IMR-90 (cell line): ENCODE measurements at regions not wholly inside any gene's neighbourhood (a gene's known extent, or its start where the extent isn't known, plus 50 kb on each side); places are given as distances from the start of the nearest gene placed in this dataset.

Source experiments
- ATAC-seq: fragments of 200-7000 bp; cut with Tn5 transposase; 2 replicates; pipeline ENCODE4 v1.9.1; 2020; ENCODE audit warnings: low read depth, mild to moderate bottlenecking, moderate library complexity
- BruUV-seq: library from RNA; stranded (reverse); fragments of 400-500 nt; replicated peaks from 2 replicates; lab custom pipeline; 2021; lab: Mats Ljungman, UMichigan
- CTCF ChIA-PET: fragments of 300-600 bp; formaldehyde crosslinking; extraction: SDS; loops from one replicate; lab custom pipeline; 2021; ENCODE audit warnings: antibody characterized with exemption; lab: Yijun Ruan, JAX
- POLR2A ChIA-PET: fragments of 300-600 bp; sonication (Branson Sonifier 250); formaldehyde crosslinking; loops from one replicate; lab custom pipeline; 2022; ENCODE audit warnings: antibody characterized with exemption; ENCODE audit not compliant: unreplicated experiment; lab: Charles Lee
- DNase-seq: peaks from one replicate; pipeline ENCODE4 v3.0.0; 2013
- H2AFZ ChIP-seq: replicated peaks from 2 replicates; pipeline ENCODE3; 2013; ENCODE audit warnings: low read length, mild to moderate bottlenecking; ENCODE audit not compliant: poor library complexity
- H2AK5ac ChIP-seq: 2 replicates; pipeline ENCODE4 v1.6.1; 2013; ENCODE audit warnings: low read depth, low read length, inconsistent platforms
- H2AK9ac ChIP-seq: replicated peaks from 2 replicates; pipeline ENCODE3; 2013; ENCODE audit warnings: mild to moderate bottlenecking, low read depth, low read length, moderate library complexity; ENCODE audit not compliant: poor library complexity
- H2BK120ac ChIP-seq: 2 replicates; pipeline ENCODE4 v1.6.1; 2013; ENCODE audit warnings: low read depth, low read length, inconsistent platforms
- H2BK15ac ChIP-seq: 3 replicates; pipeline ENCODE4 v1.6.1; 2013; ENCODE audit warnings: low read depth, low read length, inconsistent platforms
- H2BK20ac ChIP-seq: 2 replicates; pipeline ENCODE4 v1.6.1; 2013; ENCODE audit warnings: low read depth, mild to moderate bottlenecking, inconsistent platforms, low read length, moderate library complexity
- H2BK5ac ChIP-seq: 2 replicates; pipeline ENCODE4 v1.6.1; 2013; ENCODE audit warnings: mild to moderate bottlenecking, low read depth, low read length, inconsistent platforms; ENCODE audit not compliant: poor library complexity, severe bottlenecking
- H3K14ac ChIP-seq: replicated peaks from 2 replicates; pipeline ENCODE4 v1.6.1; 2013; ENCODE audit warnings: low read depth, low read length, inconsistent platforms
- H3K18ac ChIP-seq: 2 replicates; pipeline ENCODE4 v1.6.1; 2013; ENCODE audit warnings: low read depth, low read length, control low read depth
- H3K23ac ChIP-seq: 2 replicates; pipeline ENCODE4 v1.6.1; 2013; ENCODE audit warnings: low read depth, low read length, inconsistent platforms
- H3K27ac ChIP-seq: 2 replicates; pipeline ENCODE4 v1.5.1; 2013; ENCODE audit warnings: mild to moderate bottlenecking, control low read depth, low read length; ENCODE audit not compliant: insufficient read depth
- H3K27me3 ChIP-seq: 2 replicates; pipeline ENCODE4 v1.6.1; 2013; ENCODE audit warnings: low read length; ENCODE audit not compliant: control insufficient read depth, insufficient read depth
- H3K36me3 ChIP-seq: 2 replicates; pipeline ENCODE4 v1.6.1; 2013; ENCODE audit warnings: low read length, mixed read lengths; ENCODE audit not compliant: control insufficient read depth, insufficient read depth
- H3K4ac ChIP-seq: 2 replicates; pipeline ENCODE4 v1.6.1; 2013; ENCODE audit warnings: low read depth, low read length, inconsistent platforms
- H3K4me1 ChIP-seq: 2 replicates; pipeline ENCODE4 v1.6.1; 2013; ENCODE audit warnings: low read length, mixed read lengths; ENCODE audit not compliant: control insufficient read depth, insufficient read depth
- H3K4me2 ChIP-seq: 2 replicates; pipeline ENCODE4 v1.6.1; 2013; ENCODE audit warnings: low read depth, mild to moderate bottlenecking, control low read depth, low read length, moderate library complexity
- H3K4me3 ChIP-seq: 2 replicates; pipeline ENCODE4 v1.5.1; 2013; ENCODE audit warnings: low read depth, mild to moderate bottlenecking, control low read depth, low read length, moderate library complexity; ENCODE audit not compliant: insufficient read depth
- H3K56ac ChIP-seq: 2 replicates; pipeline ENCODE4 v1.6.1; 2013; ENCODE audit warnings: low read length, inconsistent platforms; ENCODE audit not compliant: insufficient read depth; ENCODE audit errors: extremely low read depth
- H3K79me1 ChIP-seq, 2 experiments: 2 replicates each; pipeline ENCODE4 v1.6.1; 2013; ENCODE audit warnings: low read length in 2 of 2, inconsistent platforms in 1 of 2, low read depth in 1 of 2
- H3K9ac ChIP-seq: 2 replicates; pipeline ENCODE4 v1.6.1; 2013; ENCODE audit warnings: low read depth, low read length, control low read depth
- H3K9me1 ChIP-seq: 2 replicates; pipeline ENCODE4 v1.6.1; 2013; ENCODE audit warnings: low read length, inconsistent platforms; ENCODE audit not compliant: insufficient read depth
- H3K9me3 ChIP-seq: 2 replicates; pipeline ENCODE4 v1.6.1; 2013; ENCODE audit warnings: low read length; ENCODE audit not compliant: control insufficient read depth, insufficient read depth
- H4K20me1 ChIP-seq: 2 replicates; pipeline ENCODE4 v1.6.1; 2013; ENCODE audit warnings: low read length, inconsistent platforms; ENCODE audit not compliant: insufficient read depth
- H4K5ac ChIP-seq: 2 replicates; pipeline ENCODE4 v1.6.1; 2013; ENCODE audit warnings: mild to moderate bottlenecking, low read depth, low read length, control low read depth
- H4K8ac ChIP-seq, 2 experiments: 2 replicates each; pipeline ENCODE4 v1.6.1; 2013; ENCODE audit warnings: low read depth in 2 of 2, low read length in 2 of 2, control low read depth in 1 of 2, inconsistent platforms in 1 of 2
- H4K91ac ChIP-seq: 2 replicates; pipeline ENCODE4 v1.6.1; 2013; ENCODE audit warnings: low read depth, low read length, inconsistent platforms; ENCODE audit not compliant: insufficient read depth
- BHLHE40 ChIP-seq: fragments of 150-350 bp; IDR thresholded peaks from 2 replicates; pipeline ENCODE4 v1.6.1; 2016; ENCODE audit warnings: mild to moderate bottlenecking, low read depth, low read length
- CEBPB ChIP-seq: IDR thresholded peaks from 2 replicates; pipeline ENCODE4 v1.6.1; 2012; ENCODE audit warnings: low read depth, low read length, improper control_type of control experiment
- CHD1 ChIP-seq: IDR thresholded peaks from 2 replicates; pipeline ENCODE4 v1.6.1; 2012; ENCODE audit warnings: low read depth, low read length, improper control_type of control experiment
- FOS ChIP-seq: fragments of 150-350 bp; IDR thresholded peaks from 2 replicates; pipeline ENCODE4 v1.6.1; 2016; ENCODE audit warnings: low read depth, low read length
- MAFK ChIP-seq: IDR thresholded peaks from 2 replicates; pipeline ENCODE4 v1.6.1; 2012; ENCODE audit warnings: low read depth, low read length, improper control_type of control experiment
- MXI1 ChIP-seq: IDR thresholded peaks from 2 replicates; pipeline ENCODE4 v1.6.1; 2012; ENCODE audit warnings: low read depth, mild to moderate bottlenecking, low read length, moderate library complexity, borderline replicate concordance
- NFE2L2 ChIP-seq: fragments of 150-350 bp; IDR thresholded peaks from 2 replicates; pipeline ENCODE4 v1.6.1; 2016; ENCODE audit warnings: low read depth, mild to moderate bottlenecking, low read length
- RCOR1 ChIP-seq: IDR thresholded peaks from 2 replicates; pipeline ENCODE4 v1.6.1; 2012; ENCODE audit warnings: mild to moderate bottlenecking, low read length, improper control_type of control experiment; ENCODE audit not compliant: insufficient replicate concordance
- RFX5 ChIP-seq: IDR thresholded peaks from 2 replicates; pipeline ENCODE4 v1.8.0; 2012; ENCODE audit warnings: low read depth, mild to moderate bottlenecking, low read length, moderate library complexity
- SMC3 ChIP-seq: fragments of 150-350 bp; IDR thresholded peaks from 2 replicates; pipeline ENCODE4 v1.6.1; 2016; ENCODE audit warnings: low read depth, mild to moderate bottlenecking, antibody characterized with exemption, low read length, moderate library complexity
- WGBS, 2 experiments: methylation state at CpG; one replicate each; pipeline versions ENCODE4 v1.1.5 to v1.1.7; 2013; ENCODE audit warnings: missing lambda C conversion rate in 2 of 2; ENCODE audit not compliant: insufficient read length in 1 of 2; ENCODE audit errors: extremely low coverage in 2 of 2; 5-methylcytosine and 5-hydroxymethylcytosine counted together
- dilution Hi-C: fragments of 300-500 bp; cut with HindIII; formaldehyde crosslinking; loops from one replicate; pipeline ENCODE4 v1.14.3; 2018; ENCODE audit warnings: low sequenced_read_pairs; ENCODE audit not compliant: unreplicated experiment
- in situ Hi-C: fragments of 300-500 bp; cut with MboI; formaldehyde crosslinking; loops from 3 replicates; pipeline ENCODE4 v1.14.3; 2019; ENCODE audit warnings: low sequenced_read_pairs, inconsistent platforms, mixed read lengths
- intact Hi-C: fragments of 100-400 bp; cut with micrococcal nuclease; formaldehyde crosslinking; loops from 2 replicates; pipeline ENCODE4 v1.10.0; 2022

GRCh38 chr4:3660086-3660927 lies 105.9 kb upstream of the ADRA2C start:
- H3K4ac ChIP-seq, result no peak overlapping the region
- H3K18ac ChIP-seq, result no peak overlapping the region
- H3K9me1 ChIP-seq, result 0 out of 2 replicates have a peak, but pooled peaks cover 2% of the 10 kb centered on the region
- WGBS, 2 experiments, result 19% methylated on average over 5 of the region's 23 CpGs; no CpG with 5 or more reads in 1 of the 2 experiments
- in situ Hi-C loops (no loop called here), dilution Hi-C loops (no loop called here), intact Hi-C loops (no loop called here)
- no peak overlapping the region for H4K8ac ChIP-seq
- no peak overlapping the region for H3K56ac ChIP-seq
- no peak overlapping the region for H3K4me2 ChIP-seq
- H3K36me3 ChIP-seq, result no peaks in the 10 kb centered on the region
- H2AK5ac ChIP-seq, result no peak overlapping the region
- no peaks in the 10 kb centered on the region for H3K79me1 ChIP-seq
- peak overlapping the region; percentile 32 for H2AFZ ChIP-seq
- ChIA-PET CTCF (interaction anchor here (0.6 kb wide), 1 partner anchor 282 kb away, joined by 3 read pairs; no protein-coding TSS in a partner anchor), POLR2A (no interaction called here)
- H3K14ac ChIP-seq, result no peak overlapping the region
- no peaks in the 10 kb centered on the region for H4K20me1 ChIP-seq
- no peak overlapping the region for H2BK15ac ChIP-seq
- peaks cover 8% of the 10 kb centered on the region; the same call in 1 of the 2 replicates for H3K4me1 ChIP-seq
- peak overlapping the region; percentile 58 for H2BK5ac ChIP-seq
- no peak overlapping the region for H4K5ac ChIP-seq
- H3K27ac ChIP-seq, result no peak overlapping the region
- TF ChIP-seq FOS, result no peak
- TF ChIP-seq MAFK, result no peak
- no peak for TF ChIP-seq RCOR1
- TF ChIP-seq MXI1, result no peak
- no peak for TF ChIP-seq NFE2L2
- no peak for TF ChIP-seq BHLHE40
- TF ChIP-seq CEBPB, result no peak
- TF ChIP-seq CHD1, result no peak
- no peak for TF ChIP-seq RFX5
- TF ChIP-seq SMC3, result no peak
- no peak overlapping the region for H2BK120ac ChIP-seq
- no peak overlapping the region for H3K4me3 ChIP-seq
- H3K27me3 ChIP-seq, result peaks cover 64% of the 10 kb centered on the region
- no peak overlapping the region for H4K91ac ChIP-seq
- DNase-seq (peak; percentile 5), ATAC-seq (no peak)
- no peak overlapping the region for H3K9ac ChIP-seq
- no peak overlapping the region for H2BK20ac ChIP-seq
- H2AK9ac ChIP-seq, result no peak overlapping the region
- no peak overlapping the region for H3K23ac ChIP-seq
- BruUV-seq, result no TSS peak
- no peaks in the 10 kb centered on the region for H3K9me3 ChIP-seq
